Common myeloid progenitor, CD34-positive (primary cell): ENCODE measurements at regions not wholly inside any gene's neighbourhood (a gene's known extent, or its start where the extent isn't known, plus 50 kb on each side); places are given as distances from the start of the nearest gene placed in this dataset.
"Not testable (repeated sequence)": the region's sequence is repeated elsewhere in the genome, so short reads cannot be mapped to it uniquely, and the experiment has no call there.

Source experiments
- CTCF ChIA-PET: fragments of 350-600 bp; sonication (Branson Sonifier 250); formaldehyde crosslinking; loops from one replicate; lab custom pipeline; 2021; ENCODE audit warnings: antibody characterized with exemption; lab: Charles Lee
- POLR2A ChIA-PET: fragments of 350-600 bp; sonication (Branson Sonifier 250); formaldehyde crosslinking; loops from one replicate; lab custom pipeline; 2021; ENCODE audit warnings: antibody characterized with exemption; lab: Charles Lee
- DNase-seq, 3 donors: peaks; one replicate each; pipeline versions ENCODE4 v3.0.0 to v3.0.0-alpha.2; 2013
- H3K27ac ChIP-seq, 2 experiments: 1 replicate in 1 of 2; 2 replicates in 1 of 2; pipeline ENCODE4 v1.7.0; 2013; ENCODE audit warnings: inconsistent platforms in 2 of 2, low read length in 2 of 2, mild to moderate bottlenecking in 2 of 2, low read depth in 1 of 2, moderate library complexity in 1 of 2; ENCODE audit not compliant: severe bottlenecking in 2 of 2, insufficient read depth in 1 of 2, poor library complexity in 1 of 2
- H3K27me3 ChIP-seq, 5 experiments: replicated peaks in 2 of 5; 1 replicate in 3 of 5; 2 replicates in 2 of 5; pipeline versions ENCODE4 v1.6.1 to v1.7.0; 2013; ENCODE audit warnings: low read length in 4 of 5, mild to moderate bottlenecking in 2 of 5, moderate library complexity in 2 of 5, inconsistent platforms in 1 of 5; ENCODE audit not compliant: insufficient read depth in 5 of 5, control insufficient read depth in 4 of 5
- H3K36me3 ChIP-seq, 4 experiments: 1 replicate in 2 of 4; 2 replicates in 2 of 4; pipeline versions ENCODE4 v1.6.1 to v1.7.0; 2013; ENCODE audit warnings: low read length in 3 of 4, control low read depth in 1 of 4, mild to moderate bottlenecking in 1 of 4; ENCODE audit not compliant: control insufficient read depth in 4 of 4, insufficient read depth in 4 of 4
- H3K4me1 ChIP-seq, 4 experiments: 1 replicate in 3 of 4; 2 replicates in 1 of 4; pipeline versions ENCODE4 v1.6.1 to v1.7.1; 2013; ENCODE audit warnings: low read length in 3 of 4, mild to moderate bottlenecking in 3 of 4, control low read depth in 1 of 4, inconsistent platforms in 1 of 4, moderate library complexity in 1 of 4; ENCODE audit not compliant: control insufficient read depth in 4 of 4, insufficient read depth in 4 of 4; ENCODE audit errors: control extremely low read depth in 1 of 4
- H3K4me3 ChIP-seq, 7 experiments: 1 replicate in 4 of 7; 2 replicates in 3 of 7; pipeline versions ENCODE4 v1.5.1 to v1.7.0; 2013; ENCODE audit warnings: mild to moderate bottlenecking in 7 of 7, low read length in 6 of 7, moderate library complexity in 6 of 7, inconsistent platforms in 2 of 7, low read depth in 2 of 7, control low read depth in 1 of 7; ENCODE audit not compliant: insufficient read depth in 4 of 7, control insufficient read depth in 1 of 7; ENCODE audit errors: extremely low read depth in 1 of 7
- H3K9me3 ChIP-seq, 5 experiments: 1 replicate in 4 of 5; 2 replicates in 1 of 5; pipeline versions ENCODE4 v1.6.1 to v1.7.1; 2013; ENCODE audit warnings: low read length in 4 of 5, mild to moderate bottlenecking in 2 of 5, inconsistent platforms in 1 of 5, low read depth in 1 of 5, moderate library complexity in 1 of 5; ENCODE audit not compliant: control insufficient read depth in 4 of 5, insufficient read depth in 2 of 5; ENCODE audit errors: control extremely low read depth in 1 of 5
- WGBS: methylation state at CpG from one replicate; pipeline ENCODE4 v1.1.5; 2013; ENCODE audit not compliant: insufficient coverage; 5-methylcytosine and 5-hydroxymethylcytosine counted together

DNA sequence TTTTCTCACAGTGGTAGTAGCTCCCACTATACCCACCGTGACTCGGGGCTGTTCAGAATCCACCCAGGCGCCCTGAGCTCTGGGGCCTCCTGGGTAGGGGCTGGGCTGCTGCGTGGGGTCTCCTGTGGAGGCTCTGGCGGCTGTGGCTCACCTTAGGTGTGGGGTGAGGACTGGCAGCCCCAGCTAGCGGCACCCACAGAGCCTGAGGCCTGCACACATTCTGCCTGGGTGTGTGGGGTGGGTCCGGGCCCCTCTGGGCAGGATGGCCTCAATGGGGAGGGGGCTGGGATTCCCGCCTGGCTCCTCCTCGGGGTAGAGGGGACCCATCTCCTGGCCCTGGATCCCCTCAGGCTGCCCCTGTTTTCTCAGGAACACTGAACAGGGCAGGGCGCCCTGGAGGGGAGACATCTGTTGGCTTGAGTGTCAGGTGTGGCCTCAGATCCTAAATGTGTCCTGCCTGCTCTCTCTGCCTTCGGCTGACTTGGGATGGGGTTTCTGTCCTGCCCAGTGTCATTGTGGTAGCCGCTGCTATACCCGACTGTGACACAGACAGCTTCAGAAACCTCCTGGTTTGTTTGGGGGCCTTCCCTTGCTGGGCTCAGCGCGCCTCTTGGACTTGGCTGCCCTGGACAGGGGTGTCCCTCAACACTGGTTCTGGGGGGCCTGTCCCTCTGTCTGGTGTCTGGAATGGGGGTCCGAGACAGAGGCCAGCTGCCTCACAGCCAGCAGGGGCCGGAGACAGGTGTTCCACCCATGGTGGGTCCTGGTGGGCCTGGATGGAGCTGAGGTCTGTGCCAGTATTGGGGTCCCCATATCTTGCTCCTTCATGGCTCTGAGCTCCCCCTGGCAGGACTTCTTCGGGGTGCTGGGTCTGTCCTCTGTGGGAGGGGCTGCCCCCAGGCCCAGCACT lies 354.9 kb downstream of the TMEM121 start:
- H3K4me1 ChIP-seq, result peaks cover 0 to 95% (median 76%) of the 10 kb centered on the region in 4 experiments
- H3K9me3 ChIP-seq, result no peaks in the 10 kb centered on the region
- peak overlapping the region; percentile 72 to 85 for H3K27ac ChIP-seq
- no peaks in the 10 kb centered on the region for H3K27me3 ChIP-seq
- H3K36me3 ChIP-seq, result peaks cover 0 to 19% (median 8%) of the 10 kb centered on the region in 4 experiments
- WGBS, result 4% methylated on average over 11 of the region's 18 CpGs
- peak overlapping the region; percentile 73 to 93 (median 86) for H3K4me3 ChIP-seq
- CTCF ChIA-PET, result interaction anchor here (1.1 to 3.1 kb wide), 6 partner anchors 9 to 21 kb away, joined by 3 to 14 read pairs (median 4); no protein-coding TSS in a partner anchor
- POLR2A ChIA-PET, result interaction anchor here (0.7 to 3.2 kb wide), 7 partner anchors 9 to 63 kb away, joined by 3 to 47 read pairs (median 7); no protein-coding TSS in a partner anchor
- no peak for DNase-seq

- CTCF ChIA-PET, result interaction anchor here (1.3 to 3.1 kb wide), 4 partner anchors 8 to 22 kb away, joined by 3 to 14 read pairs (median 6); no protein-coding TSS in a partner anchor
- H3K4me3 ChIP-seq, result peak overlapping the region in 6 of 7 experiments; percentile 73 to 93 (median 88)
- not testable (repeated sequence) for H3K9me3 ChIP-seq, H3K27me3 ChIP-seq, DNase-seq
- H3K27ac ChIP-seq, result peak overlapping the region; percentile 72 to 85
- POLR2A ChIA-PET, result interaction anchor here (1.0 to 3.2 kb wide), 4 partner anchors 8 to 26 kb away, joined by 3 to 47 read pairs (median 5); no protein-coding TSS in a partner anchor
- H3K4me1 ChIP-seq, result peaks cover 0 to 95% (median 75%) of the 10 kb centered on the region in 4 experiments
- no CpG with 5 or more reads among the region's 10 CpGs for WGBS
- peaks cover 0 to 19% (median 8%) of the 10 kb centered on the region in 4 experiments for H3K36me3 ChIP-seq
These were observed 355.6 kb downstream of the TMEM121 start for GRCh38 chr14:105882011-105882410.

- H3K4me3 ChIP-seq, result peak overlapping the region; percentile 53 to 93 (median 86)
- no peaks in the 10 kb centered on the region for H3K27me3 ChIP-seq
- peaks cover 0 to 94% (median 70%) of the 10 kb centered on the region in 4 experiments for H3K4me1 ChIP-seq
- WGBS, result 12% methylated on average over 2 of the region's 5 CpGs
- ChIA-PET POLR2A (interaction anchor here (1.0 to 1.3 kb wide), 2 partner anchors 20 kb away, joined by 3 read pairs; no protein-coding TSS in a partner anchor), CTCF (interaction anchor here (0.7 to 1.1 kb wide), 2 partner anchors 21 to 25 kb away, joined by 3 to 5 read pairs; no protein-coding TSS in a partner anchor)
- peaks cover 0 to 4% (median 0%) of the 10 kb centered on the region in 5 experiments for H3K9me3 ChIP-seq
- H3K27ac ChIP-seq, result peak overlapping the region; percentile 43 to 58
- DNase-seq, result no peak
- peaks cover 0 to 19% (median 8%) of the 10 kb centered on the region in 4 experiments for H3K36me3 ChIP-seq
These were observed 356.2 kb downstream of the TMEM121 start for GRCh38 chr14:105882626-105883025.

GRCh38 chr14:105883066-105884005 lies 357.0 kb downstream of the TMEM121 start:
- H3K27ac ChIP-seq, result peak overlapping the region; percentile 43 to 58
- WGBS, result 29% methylated on average over 8 of the region's 17 CpGs
- H3K36me3 ChIP-seq, result peaks cover 0 to 19% (median 9%) of the 10 kb centered on the region in 4 experiments
- peak overlapping the region; percentile 53 to 93 (median 86) for H3K4me3 ChIP-seq
- no peaks in the 10 kb centered on the region for H3K27me3 ChIP-seq
- POLR2A ChIA-PET, result interaction anchor here (1.0 to 1.3 kb wide), 2 partner anchors 20 to 21 kb away, joined by 3 read pairs; no protein-coding TSS in a partner anchor
- CTCF ChIA-PET, result interaction anchor here (0.7 to 1.4 kb wide), 4 partner anchors 22 to 69 kb away, joined by 3 to 5 read pairs (median 4); no protein-coding TSS in a partner anchor
- DNase-seq, result no peak
- peaks cover 0 to 94% (median 71%) of the 10 kb centered on the region in 4 experiments for H3K4me1 ChIP-seq
- H3K9me3 ChIP-seq, result peaks cover 0 to 6% (median 0%) of the 10 kb centered on the region in 5 experiments

DNA sequence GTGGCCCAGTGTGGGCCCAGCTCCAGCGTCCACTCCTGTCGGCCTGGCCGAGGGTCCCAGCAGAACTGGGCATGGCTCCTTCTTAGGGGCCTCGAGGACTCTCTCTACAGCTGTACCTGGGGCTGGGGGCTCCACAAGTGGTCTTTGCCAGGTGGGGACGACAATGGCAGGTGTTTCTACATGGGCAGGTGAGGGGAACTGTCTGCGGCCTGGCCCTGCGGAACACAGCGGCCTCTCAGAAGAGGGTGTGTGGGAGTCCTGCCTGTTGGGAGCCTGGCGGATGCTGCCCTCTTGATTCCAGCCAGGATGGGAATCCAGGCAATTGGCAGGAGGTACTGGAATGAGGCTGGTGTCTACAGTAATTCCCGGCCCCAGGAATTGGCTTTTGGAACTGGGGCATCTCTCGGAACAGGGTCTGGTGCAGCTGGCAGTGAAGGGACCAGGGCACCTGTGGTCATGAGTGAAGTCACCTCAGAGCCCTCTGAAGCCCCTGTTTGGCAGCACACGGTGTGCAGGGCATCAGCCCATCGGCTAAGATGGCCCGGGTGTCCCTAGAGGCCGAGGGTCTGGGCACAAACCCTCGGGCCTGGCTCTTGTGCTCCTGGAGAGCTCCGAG lies 357.9 kb downstream of the TMEM121 start:
- Histone ChIP-seq H3K36me3 (peaks cover 0 to 19% (median 10%) of the 10 kb centered on the region in 4 experiments), H3K27ac (peak overlapping the region in 1 of 2 experiments; percentile 25), H3K4me1 (peaks cover 0 to 95% (median 71%) of the 10 kb centered on the region in 4 experiments), H3K4me3 (peak overlapping the region; percentile 32 to 93 (median 86))
- CTCF ChIA-PET, result interaction anchor here (1.1 to 1.4 kb wide), 2 partner anchors 43 to 69 kb away, joined by 3 to 4 read pairs; no protein-coding TSS in a partner anchor
- WGBS, result 44% methylated on average over 14 of the region's 17 CpGs
- DNase-seq, H3K27me3 ChIP-seq, POLR2A ChIA-PET, H3K9me3 ChIP-seq: not testable (repeated sequence)
